Ascending aorta (tissue), 2 donors: ENCODE measurements at regions not wholly inside any gene's neighbourhood (a gene's known extent, or its start where the extent isn't known, plus 50 kb on each side); places are given as distances from the start of the nearest gene placed in this dataset.

Source experiments
- DNase-seq, 2 donors: peaks; one replicate each; pipeline ENCODE4 v3.0.0-alpha.2; 2019; ENCODE audit warnings: low spot score in 2 of 2
- H3K27ac ChIP-seq, 2 donors: fragments of 200-600 bp; sonication (generic); one replicate each; pipeline ENCODE4 v1.5.1; 2016 to 2017; ENCODE audit warnings: mild to moderate bottlenecking in 1 of 2
- H3K27me3 ChIP-seq: fragments of 200-600 bp; sonication (generic); one replicate; pipeline ENCODE4 v1.5.1; 2017
- H3K36me3 ChIP-seq, 2 donors: fragments of 200-600 bp; sonication (generic); one replicate each; pipeline ENCODE4 v1.5.1; 2016
- H3K4me1 ChIP-seq, 2 donors: fragments of 200-600 bp; sonication (generic); one replicate each; pipeline ENCODE4 v1.5.1; 2016 to 2017; ENCODE audit warnings: mild to moderate bottlenecking in 1 of 2
- H3K4me3 ChIP-seq, 2 donors: fragments of 200-600 bp; sonication (generic); one replicate each; pipeline ENCODE4 v1.5.1; 2016 to 2017; ENCODE audit warnings: mild to moderate bottlenecking in 1 of 2
- H3K9me3 ChIP-seq, 2 donors: fragments of 200-600 bp; sonication (generic); one replicate each; pipeline ENCODE4 v1.5.1; 2016
- CTCF ChIP-seq, 3 experiments: fragments of 200-600 bp in 2 of 3; fragments of 450-650 bp in 1 of 3; sonication (generic) in 2 of 3; IDR thresholded peaks; one replicate each; pipeline ENCODE4 v1.5.1; 2016 to 2019; ENCODE audit warnings: antibody characterized with exemption in 3 of 3, mild to moderate bottlenecking in 1 of 3, moderate library complexity in 1 of 3
- intact Hi-C: fragments of 100-400 bp; cut with DNase I; formaldehyde crosslinking; loops from one replicate; pipeline ENCODE4 v1.15.1; 2023

DNA sequence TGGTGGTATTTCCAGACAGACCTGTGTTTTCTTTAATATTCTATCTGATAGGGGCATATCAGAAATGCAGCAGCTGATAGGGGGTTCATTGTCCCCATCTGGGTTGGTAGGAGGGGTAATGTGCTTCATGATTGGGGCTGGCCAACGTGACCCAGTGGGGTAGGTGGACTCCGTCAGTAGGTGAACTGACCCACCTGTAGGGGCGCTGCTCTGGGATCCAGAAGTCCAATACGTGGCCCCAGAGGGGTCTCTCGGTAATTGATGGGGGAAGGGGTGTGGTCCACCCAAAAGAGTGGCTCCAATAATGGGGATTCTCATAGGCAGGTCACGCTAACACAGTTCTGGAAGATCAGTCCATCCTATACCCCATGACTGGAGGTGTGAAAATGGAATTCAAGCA, 112.0 kb downstream of the PRLHR start:
- no peak overlapping the region for H3K4me3 ChIP-seq
- no peak overlapping the region for H3K27ac ChIP-seq
- H3K4me1 ChIP-seq: no peaks in the 10 kb centered on the region
- no peaks in the 10 kb centered on the region for H3K36me3 ChIP-seq
- no peak for DNase-seq
- TF ChIP-seq CTCF (IDR thresholded peaks at IDR 0.05): no peak
- intact Hi-C loops: no loop called here
- H3K9me3 ChIP-seq: no peaks in the 10 kb centered on the region
- no peaks in the 10 kb centered on the region for H3K27me3 ChIP-seq

GRCh38 chr10:118482393-118483331, 112.8 kb downstream of the PRLHR start:
- H3K4me3 ChIP-seq: no peak overlapping the region
- no peaks in the 10 kb centered on the region for H3K9me3 ChIP-seq
- TF ChIP-seq CTCF (IDR thresholded peaks at IDR 0.05): no peak
- intact Hi-C loops: no loop called here
- H3K27me3 ChIP-seq: no peaks in the 10 kb centered on the region
- no peak overlapping the region for H3K27ac ChIP-seq
- no peak for DNase-seq
- no peaks in the 10 kb centered on the region for H3K4me1 ChIP-seq
- H3K36me3 ChIP-seq: no peaks in the 10 kb centered on the region

GRCh38 chr10:118481871-118482270, 113.6 kb downstream of the PRLHR start:
- intact Hi-C loops: no loop called here
- no peak for TF ChIP-seq CTCF (IDR thresholded peaks at IDR 0.05)
- H3K4me1 ChIP-seq: no peaks in the 10 kb centered on the region
- no peaks in the 10 kb centered on the region for H3K36me3 ChIP-seq
- no peak overlapping the region for H3K27ac ChIP-seq
- no peaks in the 10 kb centered on the region for H3K27me3 ChIP-seq
- no peak for DNase-seq
- no peaks in the 10 kb centered on the region for H3K9me3 ChIP-seq
- no peak overlapping the region for H3K4me3 ChIP-seq

DNA sequence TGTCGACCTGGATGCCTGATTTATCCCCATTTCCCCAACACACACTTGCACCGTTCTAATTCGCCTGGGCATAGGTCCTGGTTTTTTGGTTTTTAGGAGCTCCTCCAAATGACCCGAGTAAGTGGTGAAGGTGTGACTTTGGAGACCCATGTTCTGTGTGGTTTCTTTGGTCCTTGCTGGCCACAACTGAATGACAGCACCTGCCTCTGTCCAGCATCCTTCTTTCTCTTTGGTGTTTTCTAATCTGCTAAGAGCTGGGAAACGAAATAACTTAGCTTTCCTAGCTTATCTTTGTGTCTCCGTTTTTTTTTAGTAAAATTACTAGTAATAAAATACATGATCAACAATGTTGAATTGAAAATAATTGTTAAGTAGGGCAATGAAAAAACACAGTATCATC, 120.2 kb downstream of the PRLHR start:
- intact Hi-C loops: no loop called here
- DNase-seq: no peak

DNA sequence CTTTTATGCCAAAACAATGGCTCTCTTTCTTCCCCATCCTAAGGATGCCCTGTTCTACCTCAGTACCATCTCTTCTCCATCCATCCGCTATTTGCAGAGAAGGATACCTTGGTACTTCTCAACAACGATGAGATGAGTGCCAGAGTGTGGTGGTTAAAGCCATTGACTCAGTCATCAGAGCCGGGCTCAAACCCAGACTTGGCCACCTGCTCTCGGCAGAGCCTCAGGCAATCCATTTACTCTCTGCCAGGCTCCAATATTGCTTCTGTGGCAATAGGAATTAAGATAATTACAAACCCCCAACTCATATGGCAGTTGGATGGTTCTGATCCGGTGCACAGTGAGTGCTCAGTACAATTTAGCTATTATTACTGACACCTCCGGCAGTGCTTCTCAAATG, 121.3 kb downstream of the PRLHR start:
- no peaks in the 10 kb centered on the region for H3K4me1 ChIP-seq
- peaks cover 0 to 3% of the 10 kb centered on the region in 2 donors for H3K9me3 ChIP-seq
- no peak for TF ChIP-seq CTCF (IDR thresholded peaks at IDR 0.05)
- H3K27ac ChIP-seq: no peak overlapping the region
- intact Hi-C loops: no loop called here
- no peaks in the 10 kb centered on the region for H3K27me3 ChIP-seq
- H3K36me3 ChIP-seq: no peaks in the 10 kb centered on the region
- no peak for DNase-seq
- no peak overlapping the region for H3K4me3 ChIP-seq

More for the DNA sequence above, 120.2 kb downstream of the PRLHR start:
- Histone ChIP-seq H3K36me3 (no peaks in the 10 kb centered on the region), H3K9me3 (peaks cover 0 to 3% of the 10 kb centered on the region in 2 donors), H3K27ac (no peak overlapping the region), H3K4me3 (no peak overlapping the region), H3K4me1 (no peaks in the 10 kb centered on the region), H3K27me3 (no peaks in the 10 kb centered on the region)
- TF ChIP-seq CTCF (IDR thresholded peaks at IDR 0.05): no peak
